Esophagus muscularis mucosa (tissue), 3 donors: ENCODE measurements at regions not wholly inside any gene's neighbourhood (a gene's known extent, or its start where the extent isn't known, plus 50 kb on each side); places are given as distances from the start of the nearest gene placed in this dataset.

Source experiments
- POLR2A ChIP-seq: fragments of 450-650 bp; IDR thresholded peaks from one replicate; pipeline ENCODE4 v1.6.1; 2017; ENCODE audit warnings: antibody characterized with exemption, moderate library complexity, mild to moderate bottlenecking, low read depth
- TF ChIP-seq, protein P1 (sequence below), 3 experiments: fragments of 200-600 bp in 2 of 3; fragments of 450-650 bp in 1 of 3; sonication (generic) in 2 of 3; IDR thresholded peaks; one replicate each; pipeline ENCODE4 v1.5.1; 2017 to 2019; ENCODE audit warnings: antibody characterized with exemption in 3 of 3, mild to moderate bottlenecking in 2 of 3, moderate library complexity in 1 of 3

DNA sequence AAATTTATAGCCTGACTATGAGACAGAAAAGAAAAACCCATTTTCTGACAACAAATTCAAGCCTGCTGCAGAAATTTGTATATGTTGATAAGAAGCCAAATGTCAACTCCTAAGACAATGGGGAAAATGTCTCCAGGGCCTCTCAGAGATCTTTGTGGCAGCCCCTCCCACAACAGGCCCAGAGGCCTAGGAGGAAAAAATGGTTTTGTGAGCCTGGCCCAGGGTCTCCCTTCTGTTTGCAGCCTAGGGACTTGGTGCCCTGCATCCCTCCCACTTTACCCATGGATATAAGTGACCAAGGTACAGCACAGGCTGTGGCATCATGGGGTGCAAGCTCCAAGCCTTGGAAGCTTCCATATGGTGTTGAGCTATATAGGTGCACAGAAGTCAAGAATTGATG lies 740.2 kb downstream of the SEMA5A start:
- TF ChIP-seq, protein P1, sequence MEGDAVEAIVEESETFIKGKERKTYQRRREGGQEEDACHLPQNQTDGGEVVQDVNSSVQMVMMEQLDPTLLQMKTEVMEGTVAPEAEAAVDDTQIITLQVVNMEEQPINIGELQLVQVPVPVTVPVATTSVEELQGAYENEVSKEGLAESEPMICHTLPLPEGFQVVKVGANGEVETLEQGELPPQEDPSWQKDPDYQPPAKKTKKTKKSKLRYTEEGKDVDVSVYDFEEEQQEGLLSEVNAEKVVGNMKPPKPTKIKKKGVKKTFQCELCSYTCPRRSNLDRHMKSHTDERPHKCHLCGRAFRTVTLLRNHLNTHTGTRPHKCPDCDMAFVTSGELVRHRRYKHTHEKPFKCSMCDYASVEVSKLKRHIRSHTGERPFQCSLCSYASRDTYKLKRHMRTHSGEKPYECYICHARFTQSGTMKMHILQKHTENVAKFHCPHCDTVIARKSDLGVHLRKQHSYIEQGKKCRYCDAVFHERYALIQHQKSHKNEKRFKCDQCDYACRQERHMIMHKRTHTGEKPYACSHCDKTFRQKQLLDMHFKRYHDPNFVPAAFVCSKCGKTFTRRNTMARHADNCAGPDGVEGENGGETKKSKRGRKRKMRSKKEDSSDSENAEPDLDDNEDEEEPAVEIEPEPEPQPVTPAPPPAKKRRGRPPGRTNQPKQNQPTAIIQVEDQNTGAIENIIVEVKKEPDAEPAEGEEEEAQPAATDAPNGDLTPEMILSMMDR (IDR thresholded peaks at IDR 0.05): no peak
- no peak for TF ChIP-seq POLR2A
